K562 (cell line): ENCODE measurements at regions not wholly inside any gene's neighbourhood (a gene's known extent, or its start where the extent isn't known, plus 50 kb on each side); places are given as distances from the start of the nearest gene placed in this dataset.

ENCODE experiments used
- ATAC-seq: fragments of 200-7000 bp; cut with Tn5 transposase; 3 replicates; pipeline ENCODE4 v1.9.1; 2020; ENCODE audit warnings: moderate library complexity
- BruUV-seq: library from RNA; stranded (reverse); fragments of 400-500 nt; replicated peaks from 2 replicates; lab custom pipeline; 2021; lab: Mats Ljungman, UMichigan
- CTCF ChIA-PET: fragments of 300-600 bp; formaldehyde crosslinking; extraction: SDS; loops from one replicate; lab custom pipeline; 2021; ENCODE audit warnings: low intra/inter-chr PET ratio; lab: Yijun Ruan, JAX
- POLR2A ChIA-PET: fragments of 300-600, 350-650 bp; sonication (Branson Sonifier 250); formaldehyde crosslinking; extraction: SDS; loops from one replicate; lab custom pipeline; 2021; ENCODE audit warnings: antibody characterized with exemption, inconsistent platforms; lab: Yijun Ruan, JAX
- DNase-seq, 4 experiments: peaks; one replicate each; pipeline versions ENCODE4 v3.0.0 to v3.0.0-alpha.2; 2011 to 2018; ENCODE audit warnings: low spot score in 3 of 4, mixed read lengths in 3 of 4; ENCODE audit errors: extremely low read depth in 1 of 4
- FAIRE-seq: peaks from 2 replicates; lab custom pipeline; 2011; peaks lifted over from hg19 to GRCh38; lab: Jason Lieb, UNC
- H2AFZ ChIP-seq: 2 replicates; pipeline ENCODE4 v1.6.0; 2011; ENCODE audit warnings: low read depth, low read length, control low read depth, inconsistent platforms
- H3K27ac ChIP-seq: fragments of 200-600 bp; 3 replicates; pipeline ENCODE4 v1.8.0; 2011; ENCODE audit warnings: low read depth, mild to moderate bottlenecking, control low read depth, inconsistent platforms, low read length, moderate library complexity, mixed read lengths; ENCODE audit errors: extremely low read depth
- H3K27me3 ChIP-seq, 2 experiments: fragments of 300-600 bp in 1 of 2; 2 replicates in 1 of 2; 3 replicates in 1 of 2; pipeline versions ENCODE4 v1.6.0 to v1.8.0; 2011; ENCODE audit warnings: inconsistent platforms in 2 of 2, low read length in 2 of 2, mild to moderate bottlenecking in 1 of 2, mixed read lengths in 1 of 2, moderate library complexity in 1 of 2; ENCODE audit not compliant: control insufficient read depth in 2 of 2, insufficient read depth in 2 of 2
- H3K36me3 ChIP-seq: fragments of 300-600 bp; 3 replicates; pipeline ENCODE4 v1.8.0; 2011; ENCODE audit warnings: mild to moderate bottlenecking, low read length, inconsistent platforms; ENCODE audit not compliant: control insufficient read depth, insufficient read depth
- H3K4me1 ChIP-seq, 2 experiments: fragments of 200-600 bp in 1 of 2; replicated peaks in 1 of 2; 2 replicates in 1 of 2; 3 replicates in 1 of 2; pipeline versions ENCODE4 v1.5.1 to v1.8.0; 2011; ENCODE audit warnings: inconsistent platforms in 2 of 2, low read length in 2 of 2, mild to moderate bottlenecking in 1 of 2, mixed read lengths in 1 of 2, moderate library complexity in 1 of 2; ENCODE audit not compliant: control insufficient read depth in 2 of 2, insufficient read depth in 2 of 2
- H3K4me2 ChIP-seq: 2 replicates; pipeline ENCODE4 v1.6.1; 2011; ENCODE audit warnings: low read length, control low read depth, inconsistent platforms, mixed read lengths; ENCODE audit not compliant: insufficient read depth
- H3K4me3 ChIP-seq: fragments of 200-600 bp; sonication (generic), shearing (Covaris generic); 2 replicates; pipeline ENCODE4 v1.5.1; 2016; ENCODE audit warnings: control low read depth, inconsistent platforms
- H3K79me2 ChIP-seq: fragments of 200-600 bp; 3 replicates; pipeline ENCODE4 v1.8.0; 2011; ENCODE audit warnings: low read length, inconsistent platforms; ENCODE audit not compliant: control insufficient read depth, insufficient read depth
- H3K9ac ChIP-seq, 2 experiments: 2 replicates each; pipeline versions ENCODE4 v1.6.0 to v1.6.1; 2011; ENCODE audit warnings: low read depth in 2 of 2, low read length in 2 of 2, control low read depth in 1 of 2, inconsistent platforms in 1 of 2, mild to moderate bottlenecking in 1 of 2, mixed read lengths in 1 of 2; ENCODE audit not compliant: insufficient read depth in 1 of 2
- H3K9me1 ChIP-seq: one replicate; pipeline ENCODE4 v1.6.0; 2011; ENCODE audit warnings: inconsistent platforms, mild to moderate bottlenecking, low read length, moderate library complexity; ENCODE audit not compliant: control insufficient read depth, insufficient read depth
- H3K9me3 ChIP-seq: replicated peaks from 2 replicates; pipeline ENCODE4 v1.5.1; 2011; ENCODE audit warnings: low read depth, low read length, inconsistent platforms; ENCODE audit not compliant: control insufficient read depth, insufficient read depth
- H4K20me1 ChIP-seq: replicated peaks from 2 replicates; pipeline ENCODE4 v1.6.1; 2011; ENCODE audit warnings: low read length, inconsistent platforms, mixed read lengths; ENCODE audit not compliant: control insufficient read depth, insufficient read depth
- ADNP ChIP-seq: fragments of 200-800 bp; sonication (Bioruptor generic); IDR thresholded peaks from 2 replicates; pipeline ENCODE4 v1.6.1; 2016; ENCODE audit warnings: missing genetic modification characterization, missing compliant biosample characterization
- ASH1L ChIP-seq: fragments of 450-650 bp; IDR thresholded peaks from 2 replicates; pipeline ENCODE4 v1.6.1; 2018; ENCODE audit warnings: borderline replicate concordance, mild to moderate bottlenecking, low read depth; ENCODE audit not compliant: partially characterized antibody
- BRCA1 ChIP-seq, 2 experiments: fragments of 450-650 bp in 1 of 2; sonication (generic) in 1 of 2; formaldehyde crosslinking in 1 of 2; IDR thresholded peaks; 2 replicates each; pipeline versions ENCODE4 v1.5.0 to v1.6.1; 2017 to 2020; ENCODE audit warnings: mild to moderate bottlenecking in 1 of 2, missing genetic modification reagents in 1 of 2
- DACH1 ChIP-seq: fragments of 450-650 bp; IDR thresholded peaks from 2 replicates; pipeline ENCODE4 v1.6.1; 2018; ENCODE audit not compliant: partially characterized antibody
- ETV5 ChIP-seq: sonication (generic); formaldehyde crosslinking; IDR thresholded peaks from 2 replicates; pipeline ENCODE4 v1.4.0; 2020; ENCODE audit warnings: low read depth, mild to moderate bottlenecking, missing genetic modification reagents
- FOXA1 ChIP-seq: fragments of 450-650 bp; IDR thresholded peaks from 2 replicates; pipeline ENCODE4 v1.6.1; 2016; ENCODE audit warnings: mild to moderate bottlenecking, borderline replicate concordance
- FUS ChIP-seq: fragments of 200-400 bp; formaldehyde crosslinking; optimal IDR thresholded peaks from 2 replicates; pipeline ENCODE3; 2017; ENCODE audit warnings: low read depth, low read length
- HOXB6 ChIP-seq: fragments of 250-450 bp; sonication (Bioruptor Pico); IDR thresholded peaks from 2 replicates; pipeline ENCODE4 v1.5.1; 2022; ENCODE audit warnings: mild to moderate bottlenecking, borderline replicate concordance
- PHB ChIP-seq: fragments of 250-450 bp; sonication (Bioruptor Pico); IDR thresholded peaks from 2 replicates; pipeline ENCODE4 v1.5.0; 2021
- ZBTB43 ChIP-seq: sonication (generic); formaldehyde crosslinking; IDR thresholded peaks from 2 replicates; pipeline ENCODE4 v1.8.0; 2023; ENCODE audit warnings: mild to moderate bottlenecking, missing genetic modification reagents
- ZNF274 ChIP-seq: IDR thresholded peaks from 2 replicates; pipeline ENCODE4 v1.6.1; 2011; ENCODE audit warnings: low read depth, mild to moderate bottlenecking, low read length, moderate library complexity, borderline replicate concordance
- ZNF507 ChIP-seq: conservative IDR thresholded peaks from 2 replicates; pipeline ENCODE4 v1.6.1; 2017; ENCODE audit warnings: missing genetic modification characterization, missing compliant biosample characterization
- WGBS: fragments of 100-300 bp; shearing (Covaris generic); methylation state at CpG from one replicate; pipeline ENCODE4 v1.1.6; 2016; ENCODE audit warnings: low coverage, mixed read lengths; ENCODE audit not compliant: insufficient coverage; ENCODE audit errors: missing lambda C conversion rate; 5-methylcytosine and 5-hydroxymethylcytosine counted together
- in situ Hi-C: fragments of 300-500 bp; cut with MboI; formaldehyde crosslinking; loops from 4 replicates; pipeline ENCODE4 v1.15.0; 2018; ENCODE audit warnings: inconsistent platforms, mixed read lengths
- intact Hi-C: fragments of 100-400 bp; cut with micrococcal nuclease; formaldehyde crosslinking; loops from 2 replicates; pipeline ENCODE4 v1.14.2; 2022
- TF ChIP-seq, protein P1 (sequence below): fragments of 250-450 bp; sonication (Bioruptor Pico); IDR thresholded peaks from 2 replicates; pipeline ENCODE4 v1.5.0; 2021; ENCODE audit warnings: mild to moderate bottlenecking, borderline replicate concordance
- TF ChIP-seq, protein P2 (sequence below): sonication (generic); formaldehyde crosslinking; IDR thresholded peaks from 2 replicates; pipeline ENCODE4 v1.5.0; 2020; ENCODE audit warnings: missing genetic modification reagents
- TF ChIP-seq, protein P3 (sequence below): sonication (generic); formaldehyde crosslinking; IDR thresholded peaks from 2 replicates; pipeline ENCODE4 v1.8.1; 2023; ENCODE audit warnings: mild to moderate bottlenecking, missing genetic modification reagents

DNA sequence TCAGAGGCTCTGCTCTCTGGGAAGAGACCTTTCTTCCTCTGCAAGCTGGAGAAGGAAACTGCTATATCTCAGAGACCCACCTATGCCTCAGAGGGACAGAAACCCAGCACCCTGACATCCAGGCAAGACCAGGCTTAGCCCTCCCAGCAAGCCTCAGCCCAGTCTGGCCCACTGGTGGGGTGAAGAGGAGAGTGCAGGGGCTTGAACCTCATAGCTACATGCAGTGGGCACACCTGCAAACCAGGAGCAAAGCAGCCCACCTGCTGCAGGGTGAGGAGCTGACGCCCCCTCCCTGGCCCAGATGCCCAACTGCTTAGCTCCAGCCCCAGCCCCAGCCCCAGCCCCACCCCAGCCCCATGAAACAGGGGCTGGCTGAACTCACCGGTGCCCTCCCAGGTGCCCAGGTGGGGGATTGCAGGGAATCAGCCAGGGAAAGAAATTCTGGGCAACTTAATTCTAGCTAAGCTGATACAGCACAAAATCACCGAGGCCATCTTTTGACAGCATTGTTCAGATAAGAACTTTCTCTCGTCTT lies 246.8 kb downstream of the BUD13 start:
- no peak overlapping the region for H3K4me2 ChIP-seq
- intact Hi-C loops (no loop called here), in situ Hi-C loops (no loop called here)
- H3K27ac ChIP-seq, result no peak overlapping the region
- 4% methylated on average over 3 of the region's 4 CpGs for WGBS
- FAIRE-seq (no peak), DNase-seq (no peak), ATAC-seq (no peak)
- no peaks in the 10 kb centered on the region for H3K79me2 ChIP-seq
- ChIA-PET POLR2A (interaction anchor here (0.6 kb wide), 1 partner anchor 353 kb away, joined by 3 read pairs; no protein-coding TSS in a partner anchor), CTCF (no interaction called here)
- no peaks in the 10 kb centered on the region for H4K20me1 ChIP-seq
- no peaks in the 10 kb centered on the region for H3K4me1 ChIP-seq
- H3K4me3 ChIP-seq, result no peak overlapping the region
- BruUV-seq, result no TSS peak
- H3K9ac ChIP-seq, result no peak overlapping the region
- no peaks in the 10 kb centered on the region for H3K9me3 ChIP-seq
- no peaks in the 10 kb centered on the region for H3K36me3 ChIP-seq
- H3K27me3 ChIP-seq, result no peaks in the 10 kb centered on the region; a peak in 1 of 5 replicates
- H3K9me1 ChIP-seq, result no peaks in the 10 kb centered on the region
- H2AFZ ChIP-seq, result no peak overlapping the region
- TF ChIP-seq BRCA1 (IDR thresholded peaks at IDR 0.05), result no peak
- TF ChIP-seq BRCA1 (CRISPR knock-in tag; IDR thresholded peaks at IDR 0.05), result no peak
- TF ChIP-seq FOXA1, result no peak
- TF ChIP-seq DACH1, result no peak
- TF ChIP-seq ADNP (tag), result no peak
- TF ChIP-seq ZBTB43 (CRISPR knock-in tag), result no peak
- TF ChIP-seq, protein P1, sequence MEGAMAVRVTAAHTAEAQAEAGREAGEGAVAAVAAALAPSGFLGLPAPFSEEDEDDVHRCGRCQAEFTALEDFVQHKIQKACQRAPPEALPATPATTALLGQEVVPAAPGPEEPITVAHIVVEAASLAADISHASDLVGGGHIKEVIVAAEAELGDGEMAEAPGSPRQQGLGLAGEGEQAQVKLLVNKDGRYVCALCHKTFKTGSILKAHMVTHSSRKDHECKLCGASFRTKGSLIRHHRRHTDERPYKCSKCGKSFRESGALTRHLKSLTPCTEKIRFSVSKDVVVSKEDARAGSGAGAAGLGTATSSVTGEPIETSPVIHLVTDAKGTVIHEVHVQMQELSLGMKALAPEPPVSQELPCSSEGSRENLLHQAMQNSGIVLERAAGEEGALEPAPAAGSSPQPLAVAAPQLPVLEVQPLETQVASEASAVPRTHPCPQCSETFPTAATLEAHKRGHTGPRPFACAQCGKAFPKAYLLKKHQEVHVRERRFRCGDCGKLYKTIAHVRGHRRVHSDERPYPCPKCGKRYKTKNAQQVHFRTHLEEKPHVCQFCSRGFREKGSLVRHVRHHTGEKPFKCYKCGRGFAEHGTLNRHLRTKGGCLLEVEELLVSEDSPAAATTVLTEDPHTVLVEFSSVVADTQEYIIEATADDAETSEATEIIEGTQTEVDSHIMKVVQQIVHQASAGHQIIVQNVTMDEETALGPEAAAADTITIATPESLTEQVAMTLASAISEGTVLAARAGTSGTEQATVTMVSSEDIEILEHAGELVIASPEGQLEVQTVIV, result no peak
- no peak for TF ChIP-seq ETV5 (CRISPR knock-in tag)
- no peak for TF ChIP-seq ZNF274
- TF ChIP-seq ZNF507 (tag), result no peak
- no peak for TF ChIP-seq HOXB6 (CRISPR knock-in tag)
- TF ChIP-seq ASH1L, result no peak
- TF ChIP-seq FUS, result no peak
- TF ChIP-seq, protein P2, sequence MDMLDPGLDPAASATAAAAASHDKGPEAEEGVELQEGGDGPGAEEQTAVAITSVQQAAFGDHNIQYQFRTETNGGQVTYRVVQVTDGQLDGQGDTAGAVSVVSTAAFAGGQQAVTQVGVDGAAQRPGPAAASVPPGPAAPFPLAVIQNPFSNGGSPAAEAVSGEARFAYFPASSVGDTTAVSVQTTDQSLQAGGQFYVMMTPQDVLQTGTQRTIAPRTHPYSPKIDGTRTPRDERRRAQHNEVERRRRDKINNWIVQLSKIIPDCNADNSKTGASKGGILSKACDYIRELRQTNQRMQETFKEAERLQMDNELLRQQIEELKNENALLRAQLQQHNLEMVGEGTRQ (CRISPR knock-in tag), result no peak
- TF ChIP-seq, protein P3, sequence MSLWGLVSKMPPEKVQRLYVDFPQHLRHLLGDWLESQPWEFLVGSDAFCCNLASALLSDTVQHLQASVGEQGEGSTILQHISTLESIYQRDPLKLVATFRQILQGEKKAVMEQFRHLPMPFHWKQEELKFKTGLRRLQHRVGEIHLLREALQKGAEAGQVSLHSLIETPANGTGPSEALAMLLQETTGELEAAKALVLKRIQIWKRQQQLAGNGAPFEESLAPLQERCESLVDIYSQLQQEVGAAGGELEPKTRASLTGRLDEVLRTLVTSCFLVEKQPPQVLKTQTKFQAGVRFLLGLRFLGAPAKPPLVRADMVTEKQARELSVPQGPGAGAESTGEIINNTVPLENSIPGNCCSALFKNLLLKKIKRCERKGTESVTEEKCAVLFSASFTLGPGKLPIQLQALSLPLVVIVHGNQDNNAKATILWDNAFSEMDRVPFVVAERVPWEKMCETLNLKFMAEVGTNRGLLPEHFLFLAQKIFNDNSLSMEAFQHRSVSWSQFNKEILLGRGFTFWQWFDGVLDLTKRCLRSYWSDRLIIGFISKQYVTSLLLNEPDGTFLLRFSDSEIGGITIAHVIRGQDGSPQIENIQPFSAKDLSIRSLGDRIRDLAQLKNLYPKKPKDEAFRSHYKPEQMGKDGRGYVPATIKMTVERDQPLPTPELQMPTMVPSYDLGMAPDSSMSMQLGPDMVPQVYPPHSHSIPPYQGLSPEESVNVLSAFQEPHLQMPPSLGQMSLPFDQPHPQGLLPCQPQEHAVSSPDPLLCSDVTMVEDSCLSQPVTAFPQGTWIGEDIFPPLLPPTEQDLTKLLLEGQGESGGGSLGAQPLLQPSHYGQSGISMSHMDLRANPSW (CRISPR knock-in tag), result no peak
- TF ChIP-seq PHB (CRISPR knock-in tag), result no peak
